GM18502 (cell line): ENCODE measurements at regions not wholly inside any gene's neighbourhood (a gene's known extent, or its start where the extent isn't known, plus 50 kb on each side); places are given as distances from the start of the nearest gene placed in this dataset.
"Not testable (repeated sequence)": the region's sequence is repeated elsewhere in the genome, so short reads cannot be mapped to it uniquely, and the experiment has no call there.

Experiments
- ATAC-seq: cut with Tn5 transposase; IDR thresholded peaks from one replicate; pipeline ENCODE4 v1.9.1; 2021; ENCODE audit warnings: mild to moderate bottlenecking; ENCODE audit not compliant: unreplicated experiment, poor library complexity

GRCh38 chr16:14384745-14385144 lies 245.3 kb downstream of the PARN start:
- ATAC-seq, result no peak

- ATAC-seq, result not testable (repeated sequence)
Measured at GRCh38 chr16:14383844-14384243, 246.2 kb downstream of the PARN start.

GRCh38 chr16:14378689-14379467 lies 251.2 kb downstream of the PARN start:
- ATAC-seq, result no peak

GRCh38 chr16:14378131-14378551 lies 251.9 kb downstream of the PARN start:
- ATAC-seq, result no peak

- no peak for ATAC-seq
Measured at GRCh38 chr16:14377326-14377725, 252.7 kb downstream of the PARN start.

- ATAC-seq, result no peak
Measured at GRCh38 chr16:14375132-14375491, 254.9 kb downstream of the PARN start.

GRCh38 chr16:14374451-14375131 lies 255.5 kb downstream of the PARN start:
- no peak for ATAC-seq

GRCh38 chr16:14373896-14374295 lies 256.2 kb downstream of the PARN start:
- ATAC-seq, result no peak

GRCh38 chr16:14373406-14373805 lies 256.7 kb downstream of the PARN start:
- no peak for ATAC-seq

- ATAC-seq, result no peak
Measured at GRCh38 chr16:14372471-14372870, 257.6 kb downstream of the PARN start.

- no peak for ATAC-seq
Measured at GRCh38 chr16:14371778-14372431, 258.2 kb downstream of the PARN start.

- ATAC-seq, result no peak
Measured at GRCh38 chr16:14370736-14371234, 259.3 kb downstream of the PARN start.

GRCh38 chr16:14369734-14370598 lies 260.1 kb downstream of the PARN start:
- ATAC-seq, result no peak

GRCh38 chr16:14368399-14368798 lies 261.7 kb downstream of the PARN start:
- ATAC-seq, result no peak

GRCh38 chr16:14366974-14367707 lies 262.9 kb downstream of the PARN start:
- ATAC-seq, result no peak

GRCh38 chr16:14366447-14366846 lies 263.6 kb downstream of the PARN start:
- no peak for ATAC-seq

- no peak for ATAC-seq
Measured at GRCh38 chr16:14365200-14365851, 264.7 kb downstream of the PARN start.

GRCh38 chr16:14364386-14365199 lies 265.5 kb downstream of the PARN start:
- no peak for ATAC-seq

- ATAC-seq, result no peak
Measured at GRCh38 chr16:14364112-14364385, 266.0 kb downstream of the PARN start.
